ENCODE measurements at regions not wholly inside any gene's neighbourhood (a gene's known extent, or its start where the extent isn't known, plus 50 kb on each side); places are given as distances from the start of the nearest gene placed in this dataset.

- TF ChIP-seq EGR1 (IDR thresholded peaks at IDR 0.05) = no peak
- TF ChIP-seq CREB1 (IDR thresholded peaks at IDR 0.05; ENCODE audit: low read depth) = no peak
- no peak for TF ChIP-seq TAF1 (IDR thresholded peaks at IDR 0.05; ENCODE audit: low read depth)
- no peak for TF ChIP-seq TEAD4 (IDR thresholded peaks at IDR 0.05)
- TF ChIP-seq CEBPB (IDR thresholded peaks at IDR 0.05) = no peak
- TF ChIP-seq EP300 (IDR thresholded peaks at IDR 0.05; ENCODE audit: borderline replicate concordance) = no peak
- TF ChIP-seq REST (IDR thresholded peaks at IDR 0.05; ENCODE audit: low read depth) = no peak
- TF ChIP-seq YY1 (IDR thresholded peaks at IDR 0.05; ENCODE audit: low read depth) = no peak
- TF ChIP-seq MAX (IDR thresholded peaks at IDR 0.05) = no peak
- TF ChIP-seq RAD21 (IDR thresholded peaks at IDR 0.05; ENCODE audit: low read depth) = no peak
- no peak for TF ChIP-seq ZBTB7A (IDR thresholded peaks at IDR 0.05; ENCODE audit: low read depth)
- no peak for TF ChIP-seq USF1 (IDR thresholded peaks at IDR 0.05)
- TF ChIP-seq FOXM1 (IDR thresholded peaks at IDR 0.05; ENCODE audit: borderline replicate concordance, low read depth) = no peak
- no peak for TF ChIP-seq NFIC (IDR thresholded peaks at IDR 0.05)
- no peak for TF ChIP-seq TCF12 (IDR thresholded peaks at IDR 0.05; ENCODE audit: low read depth)
These were observed 195.4 kb upstream of the TLE3 start for GRCh38 chr15:70293138-70293537.

- TF ChIP-seq YY1 (IDR thresholded peaks at IDR 0.05; ENCODE audit: low read depth) (no peak), TAF1 (IDR thresholded peaks at IDR 0.05; ENCODE audit: low read depth) (no peak), TEAD4 (IDR thresholded peaks at IDR 0.05) (no peak), MAX (IDR thresholded peaks at IDR 0.05) (no peak), RAD21 (IDR thresholded peaks at IDR 0.05; ENCODE audit: low read depth) (no peak), CEBPB (IDR thresholded peaks at IDR 0.05) (no peak)
These were observed 194.5 kb upstream of the TLE3 start for GRCh38 chr15:70292076-70292760.

GRCh38 chr15:70291305-70292075 lies 193.8 kb upstream of the TLE3 start:
- peak; percentile 60 for TF ChIP-seq TCF12 (IDR thresholded peaks at IDR 0.05; ENCODE audit: low read depth)
- TF ChIP-seq EGR1 (IDR thresholded peaks at IDR 0.05) = no peak
- no peak for TF ChIP-seq USF1 (IDR thresholded peaks at IDR 0.05)
- TF ChIP-seq NFIC (IDR thresholded peaks at IDR 0.05) = peak; percentile 91
- peak; percentile 30; the same call in 1 of the 2 replicates for TF ChIP-seq MAX (IDR thresholded peaks at IDR 0.05)
- no peak for TF ChIP-seq YY1 (IDR thresholded peaks at IDR 0.05; ENCODE audit: low read depth)
- TF ChIP-seq TEAD4 (IDR thresholded peaks at IDR 0.05) = no peak
- peak; percentile 73 for TF ChIP-seq EP300 (IDR thresholded peaks at IDR 0.05; ENCODE audit: borderline replicate concordance)

GRCh38 chr15:70290708-70291107 lies 193.0 kb upstream of the TLE3 start:
- no peak for TF ChIP-seq YY1 (IDR thresholded peaks at IDR 0.05; ENCODE audit: low read depth)
- no peak for TF ChIP-seq NFIC (IDR thresholded peaks at IDR 0.05)
- no peak for TF ChIP-seq ZBTB7A (IDR thresholded peaks at IDR 0.05; ENCODE audit: low read depth)

- TF ChIP-seq TEAD4 (IDR thresholded peaks at IDR 0.05) (peak; percentile 37; the same call in 1 of the 2 replicates), TCF12 (IDR thresholded peaks at IDR 0.05; ENCODE audit: low read depth) (peak; percentile 45; the same call in 1 of the 2 replicates), CREB1 (IDR thresholded peaks at IDR 0.05; ENCODE audit: low read depth) (no peak), CEBPB (IDR thresholded peaks at IDR 0.05) (peak; percentile 14; the same call in 1 of the 2 replicates), TAF1 (IDR thresholded peaks at IDR 0.05; ENCODE audit: low read depth) (no peak), REST (IDR thresholded peaks at IDR 0.05; ENCODE audit: low read depth) (no peak), USF1 (IDR thresholded peaks at IDR 0.05) (no peak), ZBTB7A (IDR thresholded peaks at IDR 0.05; ENCODE audit: low read depth) (no peak), EGR1 (IDR thresholded peaks at IDR 0.05) (no peak), RAD21 (IDR thresholded peaks at IDR 0.05; ENCODE audit: low read depth) (no peak), EP300 (IDR thresholded peaks at IDR 0.05; ENCODE audit: borderline replicate concordance) (peak; percentile 72; the same call in 1 of the 2 replicates), YY1 (IDR thresholded peaks at IDR 0.05; ENCODE audit: low read depth) (no peak), MAX (IDR thresholded peaks at IDR 0.05) (peak; percentile 50), NFIC (IDR thresholded peaks at IDR 0.05) (peak; percentile 84), FOXM1 (IDR thresholded peaks at IDR 0.05; ENCODE audit: borderline replicate concordance, low read depth) (no peak)
These were observed 191.7 kb upstream of the TLE3 start for GRCh38 chr15:70289191-70289955.

Measured in Ishikawa (cell line).